ENCODE measurements at regions not wholly inside any gene's neighbourhood (a gene's known extent, or its start where the extent isn't known, plus 50 kb on each side); places are given as distances from the start of the nearest gene placed in this dataset.

GRCh38 chr15:25233766-25234350, 205.0 kb downstream of the UBE3A start:
- TF ChIP-seq CTCF (IDR thresholded peaks at IDR 0.05) (no peak), TAF1 (IDR thresholded peaks at IDR 0.05; ENCODE audit: borderline replicate concordance, low read depth, low read length) (no peak), SIN3A (IDR thresholded peaks at IDR 0.05; ENCODE audit: borderline replicate concordance, low read depth, low read length) (no peak), USF2 (IDR thresholded peaks at IDR 0.05; ENCODE audit: borderline replicate concordance, low read depth, low read length) (no peak), RFX5 (IDR thresholded peaks at IDR 0.05; ENCODE audit: low read length) (no peak), EP300 (IDR thresholded peaks at IDR 0.05; ENCODE audit: borderline replicate concordance in 1 of 2, low read depth in 1 of 2, low read length in 1 of 2) (no peak), RCOR1 (IDR thresholded peaks at IDR 0.05; ENCODE audit: low read length) (no peak), GATA2 (CRISPR knock-in tag; IDR thresholded peaks at IDR 0.05) (no peak), REST (IDR thresholded peaks at IDR 0.05; ENCODE audit: low read depth, low read length) (no peak), NFIC (IDR thresholded peaks at IDR 0.05; ENCODE audit: borderline replicate concordance) (no peak), EZH2phosphoT487 (IDR thresholded peaks at IDR 0.05; ENCODE audit: borderline replicate concordance, low read depth) (no peak), POLR2AphosphoS5 (IDR thresholded peaks at IDR 0.05; ENCODE audit: low read depth, low read length) (no peak), TCF12 (IDR thresholded peaks at IDR 0.05) (no peak)
